Amniotic stem cell (primary cell): ENCODE measurements at regions not wholly inside any gene's neighbourhood (a gene's known extent, or its start where the extent isn't known, plus 50 kb on each side); places are given as distances from the start of the nearest gene placed in this dataset.

Experiments
- DNase-seq: peaks from one replicate; lab custom pipeline; 2025; lab: John Stamatoyannopoulos, UW

DNA sequence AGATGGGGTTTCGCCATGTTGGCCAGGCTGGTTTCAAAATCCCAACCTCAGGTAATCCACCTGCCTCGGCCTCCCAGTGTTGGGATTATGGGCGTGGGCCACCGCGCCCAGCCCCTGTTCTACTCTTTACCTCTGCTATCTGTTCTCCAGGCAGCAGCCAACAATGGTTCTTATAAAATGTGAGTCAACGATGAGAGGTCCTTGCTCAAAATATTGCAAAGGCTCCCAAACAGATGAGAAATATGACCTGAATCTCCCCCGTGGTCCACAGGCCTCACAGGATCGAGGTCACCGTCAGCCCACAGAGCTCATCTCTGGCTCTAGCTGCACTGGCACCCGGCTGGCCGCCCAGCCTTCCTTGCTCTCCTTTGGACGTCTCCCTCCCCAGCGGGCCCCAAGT is 62.0 kb upstream of the EGFR start:
- DNase-seq, result no peak

GRCh38 chr7:54960517-54960916 is 58.3 kb upstream of the EGFR start:
- no peak for DNase-seq

- DNase-seq, result no peak
Observed at GRCh38 chr7:54961391-54961790, 57.4 kb upstream of the EGFR start.

DNA sequence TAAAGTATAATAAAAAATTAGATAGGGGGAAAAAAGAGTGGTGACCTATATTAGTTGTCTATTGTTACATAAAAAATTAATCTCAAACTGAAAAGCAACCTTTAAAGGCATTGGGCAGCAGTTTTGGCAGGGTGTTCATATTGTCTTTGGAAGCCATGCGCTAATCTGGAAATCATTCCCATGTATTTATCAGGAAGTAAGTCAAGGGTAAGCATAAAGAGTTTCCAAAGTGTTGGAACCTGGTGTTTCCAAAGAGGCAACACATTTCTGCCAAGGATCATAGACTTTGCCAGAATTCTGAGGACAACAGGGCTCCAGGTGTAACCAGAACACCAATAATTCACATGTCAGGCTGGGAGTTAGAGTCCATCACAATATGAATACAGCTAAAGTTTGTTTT is 55.7 kb upstream of the EGFR start:
- DNase-seq, result no peak

GRCh38 chr7:54964136-54964535 is 54.7 kb upstream of the EGFR start:
- DNase-seq, result no peak

DNA sequence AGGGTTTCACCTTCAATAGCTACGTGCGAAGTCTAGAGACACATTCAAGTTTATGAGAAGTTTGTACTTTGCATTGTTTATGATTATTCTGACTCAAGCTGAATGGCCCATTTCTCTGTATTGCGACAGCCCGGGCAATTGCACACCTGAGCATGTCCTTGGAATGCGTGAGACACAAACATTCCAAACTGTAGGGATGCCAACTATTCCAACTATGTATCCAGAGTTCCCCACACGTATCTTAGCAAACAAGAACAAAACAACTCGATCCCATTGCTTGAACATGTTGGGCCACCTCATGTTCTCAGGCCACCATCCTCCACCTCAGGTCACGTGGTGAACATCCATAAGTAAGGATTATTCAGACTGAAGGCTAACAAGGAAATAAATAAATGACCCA is 51.4 kb upstream of the EGFR start:
- DNase-seq, result no peak

DNA sequence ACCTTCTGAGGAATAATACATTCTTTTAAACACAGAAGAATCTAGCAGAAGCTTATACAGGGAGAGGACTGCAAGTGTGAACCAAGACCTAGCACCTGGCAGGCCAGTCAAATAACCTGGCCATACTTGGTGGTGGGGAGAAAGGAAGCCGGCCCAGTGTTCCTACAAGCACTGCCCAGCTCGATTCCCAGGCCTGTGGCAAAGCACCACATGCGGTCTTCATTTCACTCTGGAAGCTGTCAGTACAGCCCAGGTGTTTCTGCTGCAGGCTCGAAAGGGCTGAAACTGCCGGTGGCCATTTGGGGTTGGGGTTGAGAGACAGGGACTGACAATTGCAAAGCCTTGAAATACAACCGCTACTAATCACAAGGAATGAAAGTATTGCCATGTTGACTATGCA is 50.8 kb upstream of the EGFR start:
- no peak for DNase-seq
